ENCODE measurements at regions not wholly inside any gene's neighbourhood (a gene's known extent, or its start where the extent isn't known, plus 50 kb on each side); places are given as distances from the start of the nearest gene placed in this dataset.

- DNase-seq (ENCODE audit: low read depth): no peak
- no peak for TF ChIP-seq CTCF (conservative IDR thresholded peaks at IDR 0.05; ENCODE audit: low read depth, low read length)
- H3K4me3 ChIP-seq (ENCODE audit: low read length): no peak overlapping the region
These were observed 253.8 kb downstream of the BCAT1 start for GRCh38 chr12:24695103-24695502.

- no peak overlapping the region for H3K4me3 ChIP-seq (ENCODE audit: low read length)
- DNase-seq (ENCODE audit: low read depth): no peak
- no peak for TF ChIP-seq CTCF (conservative IDR thresholded peaks at IDR 0.05; ENCODE audit: low read depth, low read length)
These were observed 260.3 kb downstream of the BCAT1 start for GRCh38 chr12:24688601-24689000.

GRCh38 chr12:24681570-24681969 is 267.3 kb downstream of the BCAT1 start:
- DNase-seq (ENCODE audit: low read depth): no peak
- no peak overlapping the region for H3K4me3 ChIP-seq (ENCODE audit: low read length)
- no peak for TF ChIP-seq CTCF (conservative IDR thresholded peaks at IDR 0.05; ENCODE audit: low read depth, low read length)

GRCh38 chr12:24679126-24679525 is 269.8 kb downstream of the BCAT1 start:
- no peak for TF ChIP-seq CTCF (conservative IDR thresholded peaks at IDR 0.05; ENCODE audit: low read depth, low read length)
- no peak overlapping the region for H3K4me3 ChIP-seq (ENCODE audit: low read length)
- DNase-seq (ENCODE audit: low read depth): no peak

GRCh38 chr12:24678436-24678835 is 270.5 kb downstream of the BCAT1 start:
- no peak overlapping the region for H3K4me3 ChIP-seq (ENCODE audit: low read length)
- DNase-seq (ENCODE audit: low read depth): no peak
- no peak for TF ChIP-seq CTCF (conservative IDR thresholded peaks at IDR 0.05; ENCODE audit: low read depth, low read length)

GRCh38 chr12:24668563-24668962 is 280.3 kb downstream of the BCAT1 start:
- no peak overlapping the region for H3K4me3 ChIP-seq (ENCODE audit: low read length)
- no peak for DNase-seq (ENCODE audit: low read depth)
- TF ChIP-seq CTCF (conservative IDR thresholded peaks at IDR 0.05; ENCODE audit: low read depth, low read length): no peak

- no peak for TF ChIP-seq CTCF (conservative IDR thresholded peaks at IDR 0.05; ENCODE audit: low read depth, low read length)
- H3K4me3 ChIP-seq (ENCODE audit: low read length): no peak overlapping the region
- DNase-seq (ENCODE audit: low read depth): no peak
These were observed 284.6 kb downstream of the BCAT1 start for GRCh38 chr12:24664161-24664880.
